SKM-1 treated with dmso at 0.1 percent for 144 hours (cell line): ENCODE measurements at regions not wholly inside any gene's neighbourhood (a gene's known extent, or its start where the extent isn't known, plus 50 kb on each side); places are given as distances from the start of the nearest gene placed in this dataset.

ENCODE experiments used
- DNase-seq: peaks from one replicate; lab custom pipeline; 2025; ENCODE audit not compliant: unreplicated experiment; lab: John Stamatoyannopoulos, UW

DNA sequence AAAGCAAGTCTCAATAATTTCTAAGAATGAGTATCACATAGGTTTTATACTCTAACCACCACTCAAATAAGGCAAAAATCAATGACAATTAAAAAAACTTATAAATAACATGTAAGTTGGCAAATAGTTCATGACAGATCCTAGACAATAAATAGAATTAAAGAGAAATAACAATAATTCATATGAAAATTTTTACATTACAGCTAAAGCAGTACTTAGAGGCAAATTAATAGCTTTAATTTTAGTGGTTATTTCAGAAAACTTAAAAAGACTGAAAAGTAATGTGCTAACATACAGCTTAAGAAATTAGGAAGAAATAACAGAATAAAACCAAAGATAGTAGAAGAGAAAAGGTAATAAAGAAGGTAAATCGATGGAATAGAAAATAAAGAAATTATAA, 179.9 kb upstream of the SPAG17 start:
- DNase-seq = no peak

DNA sequence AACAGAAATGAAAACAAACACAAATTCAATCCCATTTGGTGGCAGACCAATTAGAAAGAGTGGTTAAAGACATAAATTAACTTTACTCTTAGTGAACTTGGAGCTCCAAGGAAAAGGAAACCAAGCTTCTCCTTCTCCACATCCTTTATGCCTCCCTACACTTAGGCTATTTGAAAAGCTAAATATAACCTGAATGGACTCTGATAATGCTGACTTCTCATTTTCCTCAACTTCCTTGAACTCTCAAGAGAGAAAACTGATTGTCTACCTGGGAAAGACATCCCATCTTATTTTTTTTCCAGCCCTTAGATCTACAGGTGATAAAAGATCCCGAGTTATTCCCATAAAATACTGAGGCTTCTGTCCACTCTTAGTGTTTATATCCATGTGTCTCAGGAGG, 178.4 kb upstream of the SPAG17 start:
- DNase-seq = no peak

DNA sequence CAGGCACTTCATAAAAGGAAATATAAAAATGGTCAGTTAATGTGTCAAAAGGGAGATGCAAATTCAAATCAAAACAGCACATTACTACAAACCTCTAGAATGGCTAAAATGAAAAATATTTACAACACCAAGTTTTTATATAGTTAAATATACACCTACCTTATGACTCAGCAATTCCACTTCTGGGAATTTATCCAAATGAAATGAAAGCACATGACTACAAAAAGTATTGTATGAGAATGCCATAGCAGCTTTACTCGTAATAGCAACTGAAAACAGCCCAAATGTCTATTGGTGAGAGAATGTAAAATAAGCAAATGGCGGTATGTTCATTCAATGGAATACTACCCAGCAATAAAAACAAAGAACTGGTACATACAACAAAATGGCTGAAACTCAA, 175.8 kb upstream of the SPAG17 start:
- DNase-seq = no peak

DNA sequence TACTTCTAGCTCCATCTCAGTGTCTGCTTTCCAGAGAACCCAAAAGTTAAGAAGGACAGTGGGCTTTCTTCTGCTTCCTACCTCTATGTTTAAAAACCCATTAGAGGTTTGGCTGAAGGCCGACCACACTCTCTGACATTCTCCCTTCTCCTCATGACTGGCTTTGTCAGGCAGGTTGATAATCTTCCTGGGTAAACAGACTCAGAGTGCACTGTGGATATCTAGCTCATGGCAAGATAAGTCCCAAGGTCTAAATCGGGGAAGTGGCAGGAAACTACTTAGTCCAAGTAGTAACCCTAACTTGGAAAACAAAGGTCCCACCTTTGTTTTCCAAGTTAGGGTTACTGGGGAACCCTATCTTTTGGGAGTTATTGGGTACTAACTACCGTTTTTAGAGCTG, 161.9 kb upstream of the SPAG17 start:
- DNase-seq = no peak

DNA sequence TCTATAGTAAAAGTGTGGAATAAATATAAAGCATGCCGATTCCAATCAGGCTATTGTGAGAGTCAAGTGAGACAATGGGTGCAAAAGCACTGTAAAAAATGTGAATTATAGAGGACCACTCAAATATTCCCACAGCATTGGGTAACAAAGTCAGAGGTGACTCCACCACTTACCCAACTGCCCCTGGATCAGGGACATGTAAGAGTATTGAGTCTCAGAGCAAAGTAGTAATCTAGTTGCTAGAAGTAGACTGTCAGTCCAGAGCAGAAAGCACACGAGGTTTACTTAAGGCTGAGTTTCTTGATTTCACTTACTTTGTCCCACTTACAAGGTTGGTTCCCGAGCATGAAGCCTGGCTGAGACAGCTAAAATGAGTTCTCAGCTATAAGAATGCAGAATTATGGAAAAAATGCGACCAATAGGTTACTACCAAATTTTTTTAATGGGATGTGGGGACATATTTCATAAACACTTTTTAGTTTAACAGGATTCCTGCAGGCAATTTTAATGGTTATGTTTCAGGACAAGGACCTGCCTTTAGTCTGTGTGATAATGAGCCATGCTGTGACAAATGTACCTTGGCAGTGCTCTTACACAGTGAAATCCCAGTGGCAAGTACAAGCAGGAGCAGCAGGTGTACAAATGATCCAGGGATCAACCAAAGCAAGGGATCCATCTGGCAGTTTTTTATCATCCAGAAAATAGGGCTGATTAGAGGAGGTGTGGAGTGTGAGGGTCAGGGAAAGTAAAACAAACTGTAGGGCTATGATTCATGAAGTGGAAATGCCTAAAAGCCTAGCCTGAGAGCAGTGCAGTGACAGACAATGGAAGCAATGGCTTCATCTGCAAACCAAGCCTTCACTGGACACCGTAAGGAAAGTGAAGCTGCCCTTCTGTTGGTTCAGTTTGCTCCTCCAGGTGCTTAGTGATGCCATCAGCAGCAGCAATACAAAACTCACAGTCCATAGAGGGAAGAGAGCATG, 156.2 kb upstream of the SPAG17 start:
- no peak for DNase-seq

DNA sequence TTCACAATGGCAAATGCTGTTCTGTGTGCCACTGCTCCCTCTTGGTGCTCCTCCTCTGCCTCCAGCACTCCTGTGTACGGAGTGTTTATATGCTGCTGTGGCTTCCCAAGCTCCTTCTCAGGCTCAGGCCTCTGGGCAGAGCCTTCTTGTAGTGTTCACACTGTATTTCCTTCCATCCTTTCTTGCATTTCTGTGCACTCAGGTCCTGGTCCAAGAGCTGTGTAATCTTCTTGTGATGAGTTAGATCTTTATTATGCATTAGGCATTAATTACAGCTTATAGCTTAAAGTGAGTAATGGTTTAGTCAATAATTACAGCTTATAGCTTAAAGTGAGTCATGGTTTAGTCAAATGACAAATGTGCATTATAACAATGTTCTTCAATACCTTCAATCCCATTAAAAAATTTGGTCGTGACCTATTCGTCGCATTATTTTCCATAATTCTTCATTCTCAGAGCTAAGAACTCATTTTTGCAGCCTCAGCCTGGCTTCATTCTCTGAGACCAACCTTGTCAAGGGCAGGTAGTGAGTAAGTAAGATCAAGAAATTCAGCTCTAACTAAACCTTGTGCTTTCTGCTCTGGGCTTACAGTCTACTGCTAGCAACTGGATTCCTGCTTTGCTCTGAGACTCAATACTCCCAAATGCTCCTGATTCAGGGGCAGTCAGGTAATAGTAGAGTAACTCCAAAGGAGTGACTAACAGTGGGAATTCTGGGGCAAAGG, 154.5 kb upstream of the SPAG17 start:
- DNase-seq = no peak

DNA sequence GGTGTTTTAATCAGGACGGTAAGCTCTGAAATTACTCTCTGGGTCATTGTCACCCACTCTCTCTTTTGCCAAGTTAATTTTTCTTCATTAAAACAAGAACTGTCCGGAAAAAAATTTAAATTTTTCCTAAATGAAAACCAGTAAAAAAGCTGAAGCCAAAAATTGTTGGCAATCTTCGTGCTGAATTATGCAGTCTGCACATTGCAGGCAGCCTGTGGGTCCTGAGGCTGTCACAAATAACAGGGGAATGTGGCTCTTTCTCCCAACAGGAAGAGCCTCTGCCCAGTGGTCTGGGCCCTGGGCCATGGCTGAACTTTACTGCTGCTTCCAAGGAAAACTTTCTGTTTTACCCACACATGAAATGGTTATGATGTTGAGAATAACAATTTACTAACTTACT, 153.9 kb upstream of the SPAG17 start:
- DNase-seq = no peak

DNA sequence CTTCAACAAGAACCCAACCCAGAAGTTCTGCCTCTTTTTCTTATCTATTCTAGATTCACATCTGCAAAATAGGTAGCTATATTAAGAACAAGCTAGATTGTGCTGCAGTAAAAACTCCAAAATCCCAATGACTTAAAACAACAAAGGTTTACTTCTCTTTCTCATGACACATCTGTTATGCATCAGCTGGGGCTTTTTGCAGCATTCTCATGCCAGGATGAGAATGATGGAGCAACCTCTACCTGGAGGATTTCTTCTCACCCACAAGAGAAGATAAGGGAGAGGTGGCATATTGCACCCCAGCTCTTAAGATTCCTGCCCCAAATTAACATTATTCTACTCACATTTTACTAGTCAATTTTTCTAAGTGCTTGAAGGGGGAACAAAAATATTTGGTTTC, 152.3 kb upstream of the SPAG17 start:
- DNase-seq = no peak

DNA sequence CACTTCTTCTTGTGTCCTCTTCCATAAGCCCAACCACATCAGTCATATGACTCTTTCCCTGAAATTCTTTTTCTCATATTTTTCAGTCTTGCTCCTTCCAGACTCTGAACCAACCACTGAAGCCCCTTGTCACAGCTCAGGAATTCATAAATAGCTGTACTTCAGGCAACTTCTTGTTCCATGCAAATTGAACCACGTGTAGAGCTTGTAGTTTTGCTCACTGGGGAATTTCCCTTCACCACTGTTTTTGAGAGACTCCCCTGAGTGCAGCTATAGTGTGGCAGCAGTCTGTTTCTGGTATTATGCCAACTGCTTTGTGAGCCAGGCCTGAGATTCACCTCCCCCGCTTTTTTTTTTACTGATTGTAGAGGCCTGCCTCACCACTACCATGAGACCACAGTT, 150.3 kb upstream of the SPAG17 start:
- DNase-seq = no peak

DNA sequence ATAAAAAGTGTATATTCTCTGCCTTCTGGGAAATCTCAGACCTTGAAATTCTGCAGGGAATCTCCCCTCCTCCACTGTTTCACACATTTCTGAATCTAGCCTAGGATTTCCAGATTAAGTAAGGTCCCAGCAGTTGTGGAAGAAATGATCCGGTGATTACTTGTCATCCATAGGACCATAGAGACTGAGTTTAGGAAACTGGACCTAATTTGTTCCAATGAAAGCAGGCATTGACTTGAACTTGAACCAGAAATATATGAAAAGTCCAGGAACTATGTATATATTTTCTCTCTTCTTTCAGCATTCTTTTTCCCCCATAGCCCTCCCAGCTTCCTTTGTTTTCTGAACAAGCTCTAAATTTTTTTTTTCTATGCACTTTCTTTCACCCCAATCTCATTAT, 149.5 kb upstream of the SPAG17 start:
- no peak for DNase-seq

DNA sequence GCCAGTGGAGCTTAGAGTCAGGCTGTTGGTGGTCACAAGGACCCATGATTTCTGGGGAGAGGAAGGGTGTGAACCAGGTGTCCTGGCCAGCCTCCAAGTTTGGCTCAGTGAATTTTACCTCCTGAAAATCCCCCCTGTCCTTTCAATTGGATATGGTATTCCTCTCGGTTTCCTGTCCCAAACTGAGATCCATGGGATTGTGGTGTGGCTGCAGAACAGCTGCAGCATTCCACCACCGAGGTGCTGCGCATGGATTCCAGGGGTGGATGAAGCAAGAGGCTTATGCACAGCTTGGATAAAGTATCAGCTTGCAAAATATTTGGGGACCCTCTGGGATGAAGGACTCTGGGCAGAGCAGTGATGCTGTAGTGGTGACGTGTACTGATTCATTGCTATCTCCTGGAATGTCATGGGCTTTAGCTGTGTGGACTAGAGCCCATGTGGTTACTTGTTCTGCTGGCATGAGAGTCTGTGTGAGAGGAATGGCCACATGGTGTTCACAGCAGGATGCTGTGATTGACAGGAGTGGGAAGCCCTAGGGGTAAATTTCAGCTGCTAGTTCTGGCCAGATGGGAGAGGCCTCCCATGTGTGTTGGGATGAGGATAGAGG, 148.7 kb upstream of the SPAG17 start:
- no peak for DNase-seq

DNA sequence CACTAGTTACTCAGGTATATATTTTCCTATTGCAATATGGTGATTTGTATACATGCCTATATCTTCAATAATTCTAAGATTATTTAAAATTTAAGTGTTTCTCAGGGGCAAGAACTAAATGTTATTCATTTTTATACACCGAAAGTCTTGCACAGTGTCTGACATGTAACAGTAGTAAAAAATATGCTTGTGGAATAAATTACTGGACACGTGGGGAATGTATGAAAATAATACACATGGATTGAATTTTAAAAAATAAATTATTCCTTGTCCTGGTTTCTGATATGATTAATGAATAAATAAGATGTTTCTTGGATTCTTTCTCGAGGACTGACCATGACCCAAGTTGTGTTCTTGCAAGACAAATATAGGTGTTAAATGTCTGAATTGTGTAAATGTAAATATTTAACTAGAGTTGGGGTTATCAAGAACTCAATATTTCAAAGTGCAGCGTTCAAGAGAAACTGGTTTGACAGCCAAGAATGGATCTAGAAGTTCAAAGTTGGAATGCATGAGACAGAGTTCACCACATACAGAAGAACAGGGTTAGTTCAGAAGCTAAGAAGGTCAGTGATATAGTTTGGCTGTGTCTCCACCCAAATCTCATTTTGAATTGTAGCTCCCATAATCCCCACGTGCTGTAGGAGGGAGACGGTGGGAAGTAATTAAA, 142.1 kb upstream of the SPAG17 start:
- no peak for DNase-seq

DNA sequence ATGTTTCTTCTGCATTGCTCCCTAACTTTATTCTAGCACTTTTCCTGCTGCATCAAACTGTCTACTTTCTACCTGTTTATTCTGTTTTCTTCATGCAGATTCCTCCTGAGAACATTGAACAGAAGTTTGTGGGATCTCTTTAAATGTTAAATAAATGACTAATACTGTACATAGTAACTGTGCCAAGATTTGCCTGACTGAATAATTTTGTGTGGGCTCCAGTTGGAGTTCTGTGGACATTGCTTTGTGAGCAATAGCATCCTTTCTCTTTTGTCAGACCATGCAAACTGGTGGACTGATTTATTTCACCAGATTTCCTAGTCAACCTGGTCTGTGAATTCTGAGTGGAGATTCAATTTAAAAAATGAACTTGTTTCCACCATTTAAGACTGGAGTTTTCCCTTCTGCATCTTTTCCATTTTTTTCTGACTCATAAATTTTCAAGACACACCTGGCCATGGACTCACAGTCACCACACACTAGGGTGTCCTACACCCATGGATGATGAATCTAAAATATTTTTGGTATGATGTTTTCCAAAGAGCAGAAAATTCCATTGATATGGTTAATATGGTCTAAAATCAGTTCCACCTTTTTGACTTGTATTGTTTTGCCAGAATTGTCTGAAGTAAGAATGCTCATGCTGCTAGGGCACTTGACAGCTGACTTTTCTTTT, 140.7 kb upstream of the SPAG17 start:
- DNase-seq = no peak

DNA sequence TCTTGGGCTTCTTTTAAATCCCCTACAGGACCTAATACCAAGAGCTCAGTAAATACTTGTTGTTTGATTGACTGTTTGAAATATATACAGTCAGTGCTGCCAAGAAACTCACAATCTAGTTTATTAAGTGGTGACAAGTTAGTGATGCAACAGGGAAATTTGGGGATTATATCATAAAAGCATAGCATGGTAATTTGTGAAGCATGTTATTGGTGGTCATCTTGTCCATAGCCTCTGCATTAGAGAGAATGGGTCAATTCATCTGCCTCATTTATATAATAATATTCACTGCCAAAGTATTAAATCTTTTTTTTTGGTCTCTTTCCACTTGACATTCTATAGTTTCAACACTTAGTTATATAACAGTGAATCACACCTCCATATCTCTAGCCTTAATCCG, 138.2 kb upstream of the SPAG17 start:
- no peak for DNase-seq

DNA sequence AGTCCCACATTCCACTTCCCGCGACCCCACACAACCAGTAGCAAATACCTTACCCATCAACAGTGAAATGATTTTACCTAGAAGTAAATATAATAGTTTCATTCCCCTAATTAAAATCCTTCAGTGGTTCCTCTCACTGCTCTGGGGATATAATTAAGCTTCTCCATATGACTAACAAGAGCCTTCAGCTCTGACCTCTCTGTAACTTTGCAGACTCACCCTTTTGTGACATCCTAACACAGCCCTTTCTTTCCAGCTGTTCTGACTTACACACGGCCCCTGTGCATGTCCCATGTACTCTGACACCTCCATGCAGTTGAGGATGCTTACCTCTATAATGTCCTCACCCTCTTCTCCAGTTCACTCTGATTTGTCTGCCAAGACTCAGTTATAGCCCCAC, 137.3 kb upstream of the SPAG17 start:
- no peak for DNase-seq

DNA sequence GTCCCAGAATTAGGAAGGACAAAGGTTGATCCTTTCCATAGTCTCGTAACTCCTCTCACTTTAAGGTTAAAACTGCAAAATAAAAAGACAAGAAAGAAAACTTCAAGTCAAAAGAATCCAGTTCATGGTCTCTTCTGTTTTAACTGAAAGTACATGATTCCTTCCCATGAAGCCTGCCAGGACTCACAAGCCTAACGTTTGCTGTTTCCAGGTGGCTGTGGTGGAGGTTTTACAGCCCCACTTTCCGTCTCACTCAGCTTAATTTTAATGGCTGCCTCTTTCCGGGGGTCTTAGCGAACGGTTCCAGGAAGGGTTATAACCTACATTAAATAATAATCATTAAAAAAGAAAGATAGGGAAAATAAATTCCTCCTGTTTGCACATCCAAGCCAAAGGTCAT, 136.8 kb upstream of the SPAG17 start:
- no peak for DNase-seq

DNA sequence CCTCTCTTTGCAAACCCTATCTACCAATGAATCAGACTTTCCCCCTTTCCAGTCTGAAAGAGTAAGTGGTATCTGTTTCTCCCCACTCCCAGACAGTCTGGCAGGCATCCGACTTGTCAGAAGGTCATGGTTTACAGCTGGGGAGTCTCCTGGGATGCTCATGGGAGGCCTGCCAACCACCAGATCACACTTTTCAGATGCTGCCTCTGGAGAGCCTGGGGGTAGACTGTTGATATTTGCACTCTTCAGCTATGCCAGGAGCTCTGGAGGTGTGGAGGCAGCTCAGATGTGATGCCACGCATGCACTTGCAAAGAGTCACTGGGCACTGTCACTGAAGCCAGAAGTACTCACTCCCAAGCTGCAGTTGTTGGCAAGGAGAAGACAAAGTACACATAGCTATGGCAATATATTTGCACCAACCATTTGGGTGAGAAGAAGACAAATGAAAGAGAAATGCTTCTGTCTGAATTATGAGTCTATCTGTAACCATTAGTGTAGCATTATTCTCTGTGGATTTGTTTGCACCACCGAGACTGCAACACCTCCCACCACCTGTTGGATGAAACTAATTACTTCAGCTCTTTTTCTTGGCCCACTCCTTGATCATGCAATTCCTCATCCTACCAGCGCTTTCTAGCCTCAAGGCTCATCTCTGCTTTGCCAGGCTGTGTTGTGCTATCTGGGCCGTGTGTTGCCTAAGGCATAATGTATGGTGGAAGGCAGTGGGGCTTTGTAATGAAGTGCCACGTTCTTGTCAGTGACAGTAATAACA, 133.0 kb upstream of the SPAG17 start:
- DNase-seq = no peak

DNA sequence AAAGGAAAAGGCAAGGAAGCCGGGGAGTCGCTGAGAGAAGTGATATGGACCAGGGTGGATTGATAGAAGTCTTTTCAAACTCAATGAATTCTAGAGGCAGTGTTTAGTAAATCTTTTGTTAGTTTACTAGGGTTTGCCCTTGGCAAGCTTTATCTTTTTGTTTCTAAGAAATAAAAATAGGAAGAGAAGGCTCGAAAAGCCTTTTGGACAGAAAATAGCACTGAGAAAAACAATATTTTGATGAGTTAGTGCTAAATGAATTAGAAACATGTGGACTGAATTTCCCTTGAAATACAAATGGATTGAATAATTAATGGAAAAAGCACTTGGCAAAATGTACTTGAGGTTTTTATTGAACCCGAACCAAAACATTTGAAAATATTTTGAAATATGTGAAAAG, 121.8 kb upstream of the SPAG17 start:
- DNase-seq = no peak

DNA sequence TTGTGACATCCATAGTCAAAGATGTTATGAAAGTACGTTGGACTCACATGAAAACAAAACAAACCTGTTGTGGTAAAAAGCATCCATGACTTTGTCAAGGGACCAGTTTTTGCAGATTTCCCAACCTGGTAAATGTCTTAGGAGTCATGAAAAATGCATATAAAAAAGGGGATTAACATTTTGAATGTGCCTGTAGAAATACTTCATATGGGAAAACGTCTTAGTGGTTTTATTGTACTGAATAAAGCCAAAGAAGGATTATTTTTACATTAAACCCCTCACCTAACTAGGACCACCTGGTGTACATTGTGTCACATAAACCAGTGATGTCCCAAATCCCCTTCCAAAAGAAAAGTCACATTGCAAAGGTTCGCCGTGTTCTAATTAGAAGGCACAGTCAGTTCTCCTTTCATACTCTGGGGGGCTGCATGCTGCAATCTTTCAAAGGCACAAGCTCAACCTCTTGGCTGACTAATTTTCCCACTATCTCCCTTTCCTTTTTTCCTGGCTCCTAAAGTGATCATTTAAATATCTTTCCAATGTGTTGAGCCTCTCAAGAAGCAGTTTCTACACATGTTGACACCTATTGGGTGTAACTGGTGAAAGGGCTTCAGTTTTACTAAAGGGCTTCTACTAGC, 119.8 kb upstream of the SPAG17 start:
- DNase-seq = no peak

DNA sequence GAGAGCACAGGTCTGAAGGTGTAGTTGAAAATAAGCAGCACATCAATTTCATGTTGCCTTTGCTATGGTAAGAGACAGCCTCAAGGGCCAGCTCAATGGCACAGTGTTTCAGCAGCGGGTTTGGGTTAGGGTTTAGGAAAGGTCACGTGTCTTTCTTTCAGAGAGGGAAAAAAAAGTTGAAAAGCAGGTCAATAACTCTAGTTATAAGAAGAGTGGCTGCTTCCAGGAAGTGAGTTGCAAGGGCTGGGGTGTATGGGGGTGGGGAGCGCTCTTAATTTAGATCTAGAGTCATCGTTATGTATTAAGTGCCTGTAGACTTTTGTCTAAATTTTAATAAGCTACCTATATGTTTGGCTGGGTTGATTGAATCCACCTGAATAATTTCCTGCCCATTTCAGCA, 118.5 kb upstream of the SPAG17 start:
- DNase-seq = no peak
